8988T (cell line): ENCODE measurements at regions not wholly inside any gene's neighbourhood (a gene's known extent, or its start where the extent isn't known, plus 50 kb on each side); places are given as distances from the start of the nearest gene placed in this dataset.
"Not testable (repeated sequence)": the region's sequence is repeated elsewhere in the genome, so short reads cannot be mapped to it uniquely, and the experiment has no call there.

Experiments used
- DNase-seq: peaks from one replicate; pipeline ENCODE4 v3.0.0; 2011

GRCh38 chr13:59038824-59039223, 1124.9 kb downstream of the DIAPH3 start:
- DNase-seq: no peak

GRCh38 chr13:59043016-59043415, 1120.7 kb downstream of the DIAPH3 start:
- no peak for DNase-seq

- no peak for DNase-seq
Observed at GRCh38 chr13:59047546-59047945, 1116.2 kb downstream of the DIAPH3 start.

- DNase-seq: no peak
Observed at GRCh38 chr13:59061621-59062020, 1102.1 kb downstream of the DIAPH3 start.

GRCh38 chr13:59064042-59064441, 1099.7 kb downstream of the DIAPH3 start:
- DNase-seq: no peak

- DNase-seq: not testable (repeated sequence)
Observed at GRCh38 chr13:59076386-59076785, 1087.3 kb downstream of the DIAPH3 start.

GRCh38 chr13:59086147-59086546, 1077.6 kb downstream of the DIAPH3 start:
- no peak for DNase-seq

GRCh38 chr13:59088716-59089115, 1075.0 kb downstream of the DIAPH3 start:
- DNase-seq: no peak

- no peak for DNase-seq
Observed at GRCh38 chr13:59094181-59094580, 1069.5 kb downstream of the DIAPH3 start.

GRCh38 chr13:59099182-59099974, 1064.3 kb downstream of the DIAPH3 start:
- DNase-seq: no peak

GRCh38 chr13:59103004-59103768, 1060.5 kb downstream of the DIAPH3 start:
- DNase-seq: no peak

- DNase-seq: no peak
Observed at GRCh38 chr13:59111751-59112171, 1052.0 kb downstream of the DIAPH3 start.

- no peak for DNase-seq
Observed at GRCh38 chr13:59112221-59112718, 1051.5 kb downstream of the DIAPH3 start.

GRCh38 chr13:59119475-59119874, 1044.3 kb downstream of the DIAPH3 start:
- no peak for DNase-seq

GRCh38 chr13:59120297-59120843, 1043.4 kb downstream of the DIAPH3 start:
- no peak for DNase-seq

GRCh38 chr13:59121507-59121906, 1042.2 kb downstream of the DIAPH3 start:
- no peak for DNase-seq

- no peak for DNase-seq
Observed at GRCh38 chr13:59126474-59126873, 1037.3 kb downstream of the DIAPH3 start.

- DNase-seq: no peak
Observed at GRCh38 chr13:59133903-59134302, 1029.8 kb downstream of the DIAPH3 start.

GRCh38 chr13:59144700-59145099, 1019.0 kb downstream of the DIAPH3 start:
- no peak for DNase-seq

GRCh38 chr13:59145381-59145780, 1018.3 kb downstream of the DIAPH3 start:
- no peak for DNase-seq

- no peak for DNase-seq
Observed at GRCh38 chr13:59157181-59157580, 1006.5 kb downstream of the DIAPH3 start.

- DNase-seq: no peak
Observed at GRCh38 chr13:59166174-59166573, 997.6 kb downstream of the DIAPH3 start.

- DNase-seq: no peak
Observed at GRCh38 chr13:59172076-59172475, 991.7 kb downstream of the DIAPH3 start.

- DNase-seq: no peak
Observed at GRCh38 chr13:59176775-59177174, 987.0 kb downstream of the DIAPH3 start.
